Sigmoid colon (tissue), 4 donors: ENCODE measurements at regions not wholly inside any gene's neighbourhood (a gene's known extent, or its start where the extent isn't known, plus 50 kb on each side); places are given as distances from the start of the nearest gene placed in this dataset.

Source experiments
- CTCF ChIP-seq, 4 experiments: fragments of 450-650 bp in 3 of 4; fragments of 200-600 bp in 1 of 4; IDR thresholded peaks; one replicate each; pipeline ENCODE4 v1.5.1; 2016 to 2019; ENCODE audit warnings: antibody characterized with exemption in 4 of 4, mild to moderate bottlenecking in 3 of 4, moderate library complexity in 2 of 4
- EP300 ChIP-seq, 4 donors: sonication (generic); formaldehyde crosslinking; IDR thresholded peaks; one replicate each; pipeline ENCODE4 v1.6.1; 2017; ENCODE audit warnings: antibody characterized with exemption in 4 of 4
- POLR2A ChIP-seq, 2 donors: fragments of 450-650 bp; IDR thresholded peaks; one replicate each; pipeline ENCODE4 v1.6.1; 2016; ENCODE audit warnings: antibody characterized with exemption in 2 of 2, mild to moderate bottlenecking in 2 of 2, moderate library complexity in 2 of 2

- TF ChIP-seq POLR2A (IDR thresholded peaks at IDR 0.05) (no peak), EP300 (IDR thresholded peaks at IDR 0.05) (no peak), CTCF (IDR thresholded peaks at IDR 0.05) (no peak)
Measured at GRCh38 chr9:16026886-16027285, 474.0 kb downstream of the CCDC171 start.
